ENCODE measurements at regions not wholly inside any gene's neighbourhood (a gene's known extent, or its start where the extent isn't known, plus 50 kb on each side); places are given as distances from the start of the nearest gene placed in this dataset.

- FAIRE-seq = no peak
- no peak overlapping the region for H4K5ac ChIP-seq (ENCODE audit: insufficient read length, low read depth, low read length)
- H3K4ac ChIP-seq (replicated peaks; ENCODE audit: insufficient read length, low read depth, low read length) = no peak overlapping the region
- no peak overlapping the region for H3K14ac ChIP-seq (ENCODE audit: insufficient read length)
- no peak overlapping the region for H3K18ac ChIP-seq (ENCODE audit: extremely low read depth, low read length)
- H3K9ac ChIP-seq (replicated peaks in 1 of 4; ENCODE audit: extremely low read depth in 1 of 4, low read depth in 3 of 4, low read length in 3 of 4) = no peak overlapping the region
- no peak for DNase-seq (ENCODE audit: low read depth in 1 of 2, low spot score in 2 of 2)
- no peaks in the 10 kb centered on the region for H3K23me2 ChIP-seq (ENCODE audit: low read depth, low read length)
- no peak overlapping the region for H3K4me3 ChIP-seq (ENCODE audit: extremely low read depth in 1 of 4, insufficient read depth in 2 of 4, low read depth in 3 of 4, low read length in 4 of 4)
- no peaks in the 10 kb centered on the region for H3K9me3 ChIP-seq (ENCODE audit: insufficient read depth in 2 of 2, low read depth in 1 of 2, low read length in 1 of 2)
- no peak overlapping the region for H2BK120ac ChIP-seq (replicated peaks; ENCODE audit: low read depth, low read length)
- no peaks in the 10 kb centered on the region for H3K79me1 ChIP-seq (ENCODE audit: low read depth, low read length)
- H3K4me1 ChIP-seq (replicated peaks in 1 of 4; ENCODE audit: control insufficient read depth in 3 of 4, insufficient read depth in 4 of 4, low read length in 3 of 4) = no peaks in the 10 kb centered on the region
- no peak overlapping the region for H3K23ac ChIP-seq (ENCODE audit: insufficient read length)
- H4K91ac ChIP-seq (replicated peaks; ENCODE audit: insufficient read length, low read length) = no peak overlapping the region
- H3K4me2 ChIP-seq (ENCODE audit: insufficient read depth in 1 of 2, low read depth in 2 of 2, low read length in 2 of 2) = no peak overlapping the region
- no peak overlapping the region for H2BK12ac ChIP-seq (ENCODE audit: low read depth, low read length)
- H3K36me3 ChIP-seq (ENCODE audit: control insufficient read depth in 2 of 4, insufficient read depth in 4 of 4, low read length in 3 of 4) = no peaks in the 10 kb centered on the region
- ChIA-PET POLR2A (ENCODE audit: partially characterized antibody) (no interaction called here), CTCF (ENCODE audit: partially characterized antibody) (interaction anchor here (0.5 to 1.4 kb wide), 3 partner anchors 9 to 712 kb away, joined by 3 read pairs; no protein-coding TSS in a partner anchor)
- H3K27me3 ChIP-seq (replicated peaks in 1 of 4; ENCODE audit: control insufficient read depth in 3 of 4, extremely low read depth in 1 of 4, insufficient read depth in 3 of 4, low read length in 3 of 4) = no peaks in the 10 kb centered on the region
- no peak overlapping the region for H2BK15ac ChIP-seq (ENCODE audit: low read length)
- H3K79me2 ChIP-seq (ENCODE audit: control insufficient read depth in 1 of 2, insufficient read depth in 2 of 2, low read length in 2 of 2) = no peaks in the 10 kb centered on the region
- WGBS, 2 experiments (ENCODE audit: extremely low coverage in 1 of 2, insufficient coverage in 1 of 2, insufficient read length in 1 of 2, insufficient replicate concordance in 2 of 2, low coverage in 1 of 2, low lambda C conversion rate in 2 of 2, missing lambda C conversion rate in 1 of 2) = 96% methylated on average over 3 of the region's 3 CpGs; no CpG with 5 or more reads in 1 of the 2 experiments
- H3K27ac ChIP-seq (ENCODE audit: low read depth, low read length) = no peak overlapping the region
- no peak overlapping the region for H2AK5ac ChIP-seq (ENCODE audit: low read depth, low read length)
- H2BK20ac ChIP-seq (ENCODE audit: low read length) = no peak overlapping the region
- no peak overlapping the region for H3K56ac ChIP-seq (replicated peaks; ENCODE audit: insufficient read length, low read depth, low read length)
- no peaks in the 10 kb centered on the region for H4K20me1 ChIP-seq (replicated peaks in 1 of 2; ENCODE audit: control insufficient read depth in 1 of 2, insufficient read depth in 2 of 2, low read length in 2 of 2)
- H2BK5ac ChIP-seq (ENCODE audit: low read depth, low read length) = no peak overlapping the region
- no peak overlapping the region for H2AFZ ChIP-seq (ENCODE audit: low read length)
- H4K8ac ChIP-seq (ENCODE audit: extremely low read depth, insufficient read depth, low read length) = no peak overlapping the region
- no peak for TF ChIP-seq KDM5A (IDR thresholded peaks at IDR 0.05; ENCODE audit: low read length)
- no peak for TF ChIP-seq SIRT6 (IDR thresholded peaks at IDR 0.05; ENCODE audit: low read length)
- TF ChIP-seq YY1 (IDR thresholded peaks at IDR 0.05; ENCODE audit: low read depth, low read length) = no peak
- no peak for TF ChIP-seq POU5F1 (IDR thresholded peaks at IDR 0.05; ENCODE audit: low read depth, low read length)
- TF ChIP-seq, protein P1, sequence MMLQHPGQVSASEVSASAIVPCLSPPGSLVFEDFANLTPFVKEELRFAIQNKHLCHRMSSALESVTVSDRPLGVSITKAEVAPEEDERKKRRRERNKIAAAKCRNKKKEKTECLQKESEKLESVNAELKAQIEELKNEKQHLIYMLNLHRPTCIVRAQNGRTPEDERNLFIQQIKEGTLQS (IDR thresholded peaks at IDR 0.05; ENCODE audit: insufficient read depth, low read depth, low read length) = no peak
- no peak for TF ChIP-seq JUND (IDR thresholded peaks at IDR 0.05; ENCODE audit: low read length)
- TF ChIP-seq TBP (IDR thresholded peaks at IDR 0.05; ENCODE audit: low read depth, low read length) = no peak
- TF ChIP-seq PHF8 (conservative IDR thresholded peaks at IDR 0.05; ENCODE audit: low read depth, low read length) = no peak
These were observed 542.1 kb upstream of the MEF2C start for GRCh38 chr5:89425062-89425461.
